ENCODE measurements at regions not wholly inside any gene's neighbourhood (a gene's known extent, or its start where the extent isn't known, plus 50 kb on each side); places are given as distances from the start of the nearest gene placed in this dataset.

DNA sequence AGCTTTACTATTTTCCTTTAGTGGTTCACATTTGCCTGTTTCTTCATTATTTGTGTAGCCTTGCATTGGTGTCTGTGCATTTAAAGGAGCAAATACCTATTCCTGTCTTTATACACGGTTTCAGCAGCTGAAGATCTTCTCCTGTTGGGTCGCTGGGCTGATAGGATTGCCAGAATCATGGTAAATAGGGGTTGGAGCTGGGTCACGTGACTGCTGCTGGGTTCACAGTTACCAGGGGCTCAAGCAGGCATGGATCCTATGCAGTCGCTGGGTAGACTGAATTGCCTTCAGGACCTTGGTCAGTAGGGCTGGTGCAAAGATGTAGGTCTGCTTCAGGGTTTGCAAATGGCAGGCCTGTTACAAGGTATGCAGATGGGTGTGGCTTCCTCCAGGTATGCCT is 398.4 kb downstream of the RPS29 start:
- TF ChIP-seq, protein P1, sequence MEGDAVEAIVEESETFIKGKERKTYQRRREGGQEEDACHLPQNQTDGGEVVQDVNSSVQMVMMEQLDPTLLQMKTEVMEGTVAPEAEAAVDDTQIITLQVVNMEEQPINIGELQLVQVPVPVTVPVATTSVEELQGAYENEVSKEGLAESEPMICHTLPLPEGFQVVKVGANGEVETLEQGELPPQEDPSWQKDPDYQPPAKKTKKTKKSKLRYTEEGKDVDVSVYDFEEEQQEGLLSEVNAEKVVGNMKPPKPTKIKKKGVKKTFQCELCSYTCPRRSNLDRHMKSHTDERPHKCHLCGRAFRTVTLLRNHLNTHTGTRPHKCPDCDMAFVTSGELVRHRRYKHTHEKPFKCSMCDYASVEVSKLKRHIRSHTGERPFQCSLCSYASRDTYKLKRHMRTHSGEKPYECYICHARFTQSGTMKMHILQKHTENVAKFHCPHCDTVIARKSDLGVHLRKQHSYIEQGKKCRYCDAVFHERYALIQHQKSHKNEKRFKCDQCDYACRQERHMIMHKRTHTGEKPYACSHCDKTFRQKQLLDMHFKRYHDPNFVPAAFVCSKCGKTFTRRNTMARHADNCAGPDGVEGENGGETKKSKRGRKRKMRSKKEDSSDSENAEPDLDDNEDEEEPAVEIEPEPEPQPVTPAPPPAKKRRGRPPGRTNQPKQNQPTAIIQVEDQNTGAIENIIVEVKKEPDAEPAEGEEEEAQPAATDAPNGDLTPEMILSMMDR (IDR thresholded peaks at IDR 0.05): no peak
- no peak for TF ChIP-seq EZH2phosphoT487 (IDR thresholded peaks at IDR 0.05)

Data from neural progenitor cell (in vitro differentiated cells).